Upper lobe of left lung (tissue), 4 donors: ENCODE measurements at regions not wholly inside any gene's neighbourhood (a gene's known extent, or its start where the extent isn't known, plus 50 kb on each side); places are given as distances from the start of the nearest gene placed in this dataset.

Source experiments
- CTCF ChIP-seq, 6 experiments: fragments of 450-650 bp in 4 of 6; fragments of 200-600 bp in 2 of 6; sonication (generic) in 2 of 6; IDR thresholded peaks; one replicate each; pipeline ENCODE4 v1.5.1; 2016 to 2019; ENCODE audit warnings: antibody characterized with exemption in 6 of 6
- POLR2AphosphoS5 ChIP-seq, 2 donors: sonication (generic); formaldehyde crosslinking; IDR thresholded peaks; one replicate each; pipeline ENCODE4 v1.5.1; 2017; ENCODE audit warnings: antibody characterized with exemption in 2 of 2

- TF ChIP-seq CTCF (IDR thresholded peaks at IDR 0.05) (no peak), POLR2AphosphoS5 (IDR thresholded peaks at IDR 0.05) (no peak)
These were observed 50.8 kb upstream of the LAMA1 start for GRCh38 chr18:7168408-7168807.
